HL-60 (cell line): ENCODE measurements at regions not wholly inside any gene's neighbourhood (a gene's known extent, or its start where the extent isn't known, plus 50 kb on each side); places are given as distances from the start of the nearest gene placed in this dataset.

Source experiments
- POLR2AphosphoS5 ChIP-seq: IDR thresholded peaks from 2 replicates; pipeline ENCODE4 v1.6.1; 2012; ENCODE audit warnings: low read depth
- TF ChIP-seq, protein P1 (sequence below): IDR thresholded peaks from 2 replicates; pipeline ENCODE4 v1.6.1; 2012; ENCODE audit warnings: low read depth; ENCODE audit not compliant: insufficient replicate concordance
- TF ChIP-seq, protein P2 (sequence below): IDR thresholded peaks from one replicate; pipeline ENCODE4 v1.5.1; 2011; ENCODE audit warnings: low read length, control low read depth, inconsistent platforms; ENCODE audit not compliant: insufficient read depth

GRCh38 chr2:163970058-163970813, 234.4 kb upstream of the FIGN start:
- TF ChIP-seq, protein P1, sequence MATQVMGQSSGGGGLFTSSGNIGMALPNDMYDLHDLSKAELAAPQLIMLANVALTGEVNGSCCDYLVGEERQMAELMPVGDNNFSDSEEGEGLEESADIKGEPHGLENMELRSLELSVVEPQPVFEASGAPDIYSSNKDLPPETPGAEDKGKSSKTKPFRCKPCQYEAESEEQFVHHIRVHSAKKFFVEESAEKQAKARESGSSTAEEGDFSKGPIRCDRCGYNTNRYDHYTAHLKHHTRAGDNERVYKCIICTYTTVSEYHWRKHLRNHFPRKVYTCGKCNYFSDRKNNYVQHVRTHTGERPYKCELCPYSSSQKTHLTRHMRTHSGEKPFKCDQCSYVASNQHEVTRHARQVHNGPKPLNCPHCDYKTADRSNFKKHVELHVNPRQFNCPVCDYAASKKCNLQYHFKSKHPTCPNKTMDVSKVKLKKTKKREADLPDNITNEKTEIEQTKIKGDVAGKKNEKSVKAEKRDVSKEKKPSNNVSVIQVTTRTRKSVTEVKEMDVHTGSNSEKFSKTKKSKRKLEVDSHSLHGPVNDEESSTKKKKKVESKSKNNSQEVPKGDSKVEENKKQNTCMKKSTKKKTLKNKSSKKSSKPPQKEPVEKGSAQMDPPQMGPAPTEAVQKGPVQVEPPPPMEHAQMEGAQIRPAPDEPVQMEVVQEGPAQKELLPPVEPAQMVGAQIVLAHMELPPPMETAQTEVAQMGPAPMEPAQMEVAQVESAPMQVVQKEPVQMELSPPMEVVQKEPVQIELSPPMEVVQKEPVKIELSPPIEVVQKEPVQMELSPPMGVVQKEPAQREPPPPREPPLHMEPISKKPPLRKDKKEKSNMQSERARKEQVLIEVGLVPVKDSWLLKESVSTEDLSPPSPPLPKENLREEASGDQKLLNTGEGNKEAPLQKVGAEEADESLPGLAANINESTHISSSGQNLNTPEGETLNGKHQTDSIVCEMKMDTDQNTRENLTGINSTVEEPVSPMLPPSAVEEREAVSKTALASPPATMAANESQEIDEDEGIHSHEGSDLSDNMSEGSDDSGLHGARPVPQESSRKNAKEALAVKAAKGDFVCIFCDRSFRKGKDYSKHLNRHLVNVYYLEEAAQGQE = no peak
- no peak for TF ChIP-seq POLR2AphosphoS5
- TF ChIP-seq, protein P2, sequence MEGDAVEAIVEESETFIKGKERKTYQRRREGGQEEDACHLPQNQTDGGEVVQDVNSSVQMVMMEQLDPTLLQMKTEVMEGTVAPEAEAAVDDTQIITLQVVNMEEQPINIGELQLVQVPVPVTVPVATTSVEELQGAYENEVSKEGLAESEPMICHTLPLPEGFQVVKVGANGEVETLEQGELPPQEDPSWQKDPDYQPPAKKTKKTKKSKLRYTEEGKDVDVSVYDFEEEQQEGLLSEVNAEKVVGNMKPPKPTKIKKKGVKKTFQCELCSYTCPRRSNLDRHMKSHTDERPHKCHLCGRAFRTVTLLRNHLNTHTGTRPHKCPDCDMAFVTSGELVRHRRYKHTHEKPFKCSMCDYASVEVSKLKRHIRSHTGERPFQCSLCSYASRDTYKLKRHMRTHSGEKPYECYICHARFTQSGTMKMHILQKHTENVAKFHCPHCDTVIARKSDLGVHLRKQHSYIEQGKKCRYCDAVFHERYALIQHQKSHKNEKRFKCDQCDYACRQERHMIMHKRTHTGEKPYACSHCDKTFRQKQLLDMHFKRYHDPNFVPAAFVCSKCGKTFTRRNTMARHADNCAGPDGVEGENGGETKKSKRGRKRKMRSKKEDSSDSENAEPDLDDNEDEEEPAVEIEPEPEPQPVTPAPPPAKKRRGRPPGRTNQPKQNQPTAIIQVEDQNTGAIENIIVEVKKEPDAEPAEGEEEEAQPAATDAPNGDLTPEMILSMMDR = no peak
